Gastroesophageal sphincter (tissue), 4 donors: ENCODE measurements at regions not wholly inside any gene's neighbourhood (a gene's known extent, or its start where the extent isn't known, plus 50 kb on each side); places are given as distances from the start of the nearest gene placed in this dataset.

ENCODE experiments used
- small RNA-seq, 4 donors: library from RNA; depleted of rRNA; stranded (forward); fragments of <200 nt; gene quantifications; one replicate each; pipeline ENCODE3, GENCODE V24; 2016

Small RNA genes in the stretch of these regions (small RNA-seq; reads per million reads assigned to genes)
- gene RF00012: 0 reads per million in 4 donors
